SHP77 treated with DMSO at 0.1 percent for 48 hours (cell line): ENCODE measurements at regions not wholly inside any gene's neighbourhood (a gene's known extent, or its start where the extent isn't known, plus 50 kb on each side); places are given as distances from the start of the nearest gene placed in this dataset.

Source experiments
- DNase-seq: peaks from one replicate; lab custom pipeline; 2025; lab: John Stamatoyannopoulos, UW

DNA sequence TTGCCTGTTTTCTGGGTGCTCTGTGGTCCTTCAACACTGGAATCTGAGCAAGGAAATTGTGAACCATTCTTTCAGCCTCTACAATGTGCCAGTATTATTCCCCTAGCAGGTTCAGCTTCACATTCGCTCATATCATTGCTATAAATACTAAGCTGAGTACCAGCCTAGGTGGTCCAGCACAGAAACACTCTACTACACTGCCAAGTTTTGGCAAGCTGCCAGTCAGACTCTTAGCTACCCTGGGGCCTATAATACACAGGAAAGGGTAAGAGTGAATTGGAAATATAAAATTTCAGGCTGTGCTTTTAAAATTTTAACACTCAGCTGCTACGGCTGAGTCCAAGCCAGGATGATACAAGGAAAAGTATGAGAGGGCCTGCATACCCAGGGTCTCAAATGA, 49.9 kb upstream of the PPP1R3A start:
- DNase-seq: no peak
